HG03196 (cell line): ENCODE measurements at regions not wholly inside any gene's neighbourhood (a gene's known extent, or its start where the extent isn't known, plus 50 kb on each side); places are given as distances from the start of the nearest gene placed in this dataset.

Experiments used
- ATAC-seq: cut with Tn5 transposase; IDR thresholded peaks from one replicate; pipeline ENCODE4 v1.9.1; 2021; ENCODE audit not compliant: unreplicated experiment

DNA sequence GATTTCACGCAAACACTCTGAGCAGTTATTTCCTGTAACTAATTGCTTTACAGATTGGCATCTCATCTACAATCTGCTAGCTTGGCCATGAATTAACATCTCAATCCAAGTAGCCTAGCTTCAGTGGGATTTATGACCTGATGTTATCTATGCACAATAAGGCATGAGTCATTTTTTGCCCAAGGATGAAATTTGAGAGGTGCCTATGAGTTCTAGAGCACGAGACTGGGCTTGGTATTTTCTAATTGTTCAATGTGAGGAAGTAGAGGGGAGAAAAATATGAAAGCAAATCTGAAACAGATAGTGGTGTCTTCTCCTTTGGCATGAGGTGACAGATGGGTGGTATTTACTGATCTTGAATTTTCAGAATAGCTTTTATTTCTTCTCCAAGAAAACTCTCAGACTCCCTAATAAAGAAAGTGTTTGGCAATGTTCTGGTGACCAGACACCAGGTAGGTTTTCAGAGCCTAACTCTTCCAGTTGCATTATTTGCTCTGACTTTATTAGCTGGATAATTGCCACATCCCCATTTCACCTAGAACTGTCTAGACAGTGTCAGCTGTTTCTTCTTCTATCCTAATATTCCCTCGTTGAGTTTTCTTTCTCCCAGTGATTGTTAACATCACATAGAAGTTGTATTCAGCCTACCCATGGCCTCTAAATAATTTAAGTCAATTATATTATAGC lies 301.0 kb upstream of the UMPS start:
- ATAC-seq = no peak

GRCh38 chr3:124431331-124431994 lies 298.8 kb upstream of the UMPS start:
- ATAC-seq = no peak

DNA sequence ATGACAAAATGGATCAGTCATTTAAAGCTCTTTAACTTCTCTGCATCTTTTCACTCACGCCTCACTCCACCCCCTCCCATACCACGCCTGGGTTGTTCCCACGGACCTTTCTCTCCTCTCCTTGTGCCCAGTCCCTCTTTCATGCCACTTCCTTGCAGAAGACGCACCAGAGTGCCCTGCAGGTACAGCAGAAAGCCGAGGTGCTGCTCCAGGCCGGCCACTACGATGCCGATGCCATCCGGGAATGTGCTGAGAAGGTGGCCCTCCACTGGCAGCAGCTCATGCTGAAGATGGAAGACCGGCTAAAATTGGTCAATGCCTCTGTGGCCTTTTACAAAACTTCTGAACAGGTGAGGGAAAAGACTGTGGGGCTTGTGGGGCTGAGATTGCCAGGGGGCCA lies 296.1 kb upstream of the UMPS start:
- ATAC-seq = no peak

GRCh38 chr3:124435467-124435866 lies 294.8 kb upstream of the UMPS start:
- no peak for ATAC-seq

DNA sequence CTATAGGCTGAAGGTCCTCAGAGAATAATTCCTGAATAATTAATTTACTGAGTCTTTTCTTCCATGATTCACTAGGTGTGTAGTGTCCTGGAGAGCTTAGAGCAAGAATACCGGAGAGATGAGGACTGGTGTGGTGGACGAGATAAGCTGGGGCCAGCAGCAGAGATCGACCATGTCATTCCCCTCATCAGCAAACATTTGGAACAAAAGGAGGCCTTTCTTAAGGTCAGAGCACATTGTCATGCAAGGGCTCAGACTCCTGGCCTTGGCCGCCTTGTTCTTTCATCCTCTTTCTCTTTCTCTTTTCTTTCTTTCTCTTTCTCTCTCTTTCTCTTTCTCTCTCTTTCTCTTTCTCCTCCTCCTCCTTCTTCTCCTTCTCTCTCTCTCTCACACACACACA lies 291.4 kb upstream of the UMPS start:
- ATAC-seq = no peak

- ATAC-seq = no peak
Observed at GRCh38 chr3:124439603-124440002, 290.6 kb upstream of the UMPS start.

DNA sequence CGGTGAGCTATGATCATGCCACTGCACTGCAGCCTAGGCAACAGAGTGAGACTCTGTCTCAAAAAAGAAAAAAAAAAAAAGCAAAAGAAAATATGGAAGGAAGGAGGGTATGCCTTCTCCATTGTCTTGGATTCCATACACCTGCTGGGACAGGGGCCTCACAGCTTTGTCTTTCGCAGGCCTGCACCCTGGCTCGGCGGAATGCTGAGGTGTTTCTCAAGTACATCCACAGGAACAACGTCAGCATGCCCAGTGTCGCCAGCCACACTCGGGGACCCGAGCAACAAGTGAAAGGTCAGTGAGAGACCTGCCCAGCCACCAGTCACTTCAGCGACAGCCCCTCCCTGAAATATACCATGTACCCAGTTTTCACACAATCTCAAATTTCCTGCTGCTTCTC lies 288.5 kb upstream of the UMPS start:
- ATAC-seq = no peak

- ATAC-seq = no peak
Observed at GRCh38 chr3:124442463-124442862, 287.8 kb upstream of the UMPS start.

DNA sequence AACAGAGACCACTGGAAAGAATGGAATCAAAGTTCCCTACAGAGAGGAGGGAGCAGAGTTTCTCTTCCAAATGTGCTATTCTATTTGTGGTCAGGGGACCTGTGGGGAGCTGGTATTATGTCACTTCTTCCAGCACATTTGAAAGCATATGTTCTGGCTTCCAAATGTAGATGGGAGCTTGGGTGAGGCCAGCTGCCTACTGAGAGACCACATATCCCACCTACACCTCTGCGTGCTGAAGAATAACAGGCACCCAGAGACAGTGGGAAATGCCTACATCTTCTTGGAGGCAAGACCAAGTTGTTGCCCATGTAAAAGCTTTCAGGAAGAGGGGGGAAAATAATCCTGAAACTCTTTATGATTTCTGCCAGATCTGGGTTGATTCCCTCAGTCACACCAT lies 286.8 kb upstream of the UMPS start:
- ATAC-seq = no peak

- ATAC-seq = no peak
Observed at GRCh38 chr3:124444075-124444474, 286.2 kb upstream of the UMPS start.

GRCh38 chr3:124444896-124445295 lies 285.4 kb upstream of the UMPS start:
- no peak for ATAC-seq

- ATAC-seq = no peak
Observed at GRCh38 chr3:124447845-124448244, 282.4 kb upstream of the UMPS start.

GRCh38 chr3:124448954-124449353 lies 281.3 kb upstream of the UMPS start:
- no peak for ATAC-seq

- ATAC-seq = no peak
Observed at GRCh38 chr3:124450366-124450765, 279.9 kb upstream of the UMPS start.

GRCh38 chr3:124451630-124452317 lies 278.5 kb upstream of the UMPS start:
- peak; percentile 70 for ATAC-seq

DNA sequence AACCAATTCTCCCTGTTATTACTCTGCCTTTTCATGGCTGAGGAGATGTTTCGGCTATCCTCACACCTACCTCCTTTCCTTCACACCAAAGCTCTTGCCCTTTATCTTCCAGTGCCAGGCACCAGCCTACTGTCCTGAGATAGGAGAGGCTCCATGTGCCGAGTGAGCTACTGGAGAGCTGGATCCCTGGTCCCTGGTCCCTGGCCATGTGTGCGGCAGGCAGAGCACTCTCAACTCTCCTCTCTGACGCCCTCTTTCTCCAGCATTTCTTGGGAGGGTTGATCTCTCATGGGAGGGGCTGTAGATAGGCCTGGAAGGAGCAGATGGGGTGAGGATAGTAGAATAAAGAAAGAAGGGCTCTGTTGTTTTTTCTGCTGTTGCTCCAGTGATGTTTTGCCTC lies 277.1 kb upstream of the UMPS start:
- no peak for ATAC-seq

- ATAC-seq = no peak
Observed at GRCh38 chr3:124455891-124456290, 274.4 kb upstream of the UMPS start.

- no peak for ATAC-seq
Observed at GRCh38 chr3:124456506-124456905, 273.7 kb upstream of the UMPS start.

GRCh38 chr3:124459678-124460077 lies 270.6 kb upstream of the UMPS start:
- ATAC-seq = no peak

DNA sequence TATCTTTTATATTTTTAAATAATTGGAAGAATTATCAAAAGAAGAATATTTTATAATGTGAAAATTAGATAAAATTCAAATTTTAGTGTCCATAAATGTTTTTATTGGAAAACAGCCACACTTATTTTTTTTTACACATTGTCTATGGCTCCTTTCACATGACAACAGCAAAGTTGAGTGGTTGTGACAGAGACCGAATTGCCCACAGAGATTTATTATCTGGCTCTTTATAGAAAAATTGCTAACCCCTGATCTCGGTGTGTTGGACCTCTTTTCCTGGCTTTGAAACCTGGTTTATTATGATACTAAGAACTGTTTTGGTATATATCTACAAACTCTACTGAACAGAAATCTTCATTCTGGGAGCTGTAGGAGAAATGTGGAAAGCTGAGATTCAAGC lies 269.1 kb upstream of the UMPS start:
- ATAC-seq = no peak

DNA sequence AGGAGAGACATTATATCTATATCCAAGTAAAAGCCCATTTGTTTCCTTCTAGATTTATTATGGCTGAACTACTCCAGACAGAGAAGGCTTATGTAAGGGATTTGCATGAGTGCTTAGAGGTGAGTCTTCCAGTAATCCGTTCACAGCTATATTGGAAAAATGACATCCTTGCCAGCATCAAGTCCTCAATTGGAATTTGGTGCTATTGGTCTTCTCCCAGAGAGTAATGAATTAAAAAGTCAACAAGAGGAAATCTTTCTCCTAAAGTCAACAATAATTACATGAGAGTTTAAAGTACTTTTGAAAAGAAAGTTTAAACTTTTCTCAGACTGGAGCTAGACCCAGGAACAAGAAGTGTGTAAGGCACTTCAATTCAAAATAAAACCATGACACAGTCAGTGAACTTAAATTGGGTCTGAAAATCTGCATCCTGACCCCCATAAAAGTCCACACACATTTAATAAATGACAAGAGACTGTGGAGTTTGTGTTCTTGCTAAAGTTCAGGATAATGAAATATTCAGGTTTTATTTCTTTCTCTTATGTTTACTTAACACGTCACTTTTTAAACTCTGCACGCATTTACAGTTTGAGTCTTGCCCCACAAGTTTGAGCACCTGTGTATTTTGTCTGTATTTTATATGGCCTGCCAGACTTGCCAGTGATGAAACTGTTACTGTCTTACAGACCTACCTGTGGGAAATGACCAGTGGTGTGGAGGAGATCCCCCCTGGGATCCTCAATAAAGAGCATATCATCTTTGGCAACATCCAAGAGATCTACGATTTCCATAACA lies 268.2 kb upstream of the UMPS start:
- no peak for ATAC-seq

GRCh38 chr3:124463234-124463633 lies 267.0 kb upstream of the UMPS start:
- ATAC-seq = no peak
